ENCODE measurements at regions not wholly inside any gene's neighbourhood (a gene's known extent, or its start where the extent isn't known, plus 50 kb on each side); places are given as distances from the start of the nearest gene placed in this dataset.

GRCh38 chr6:110049696-110050439 lies 71.8 kb downstream of the GPR6 start:
- Histone ChIP-seq H3K36me3 (no peaks in the 10 kb centered on the region), H3K4me1 (peaks cover 3% of the 10 kb centered on the region), H3K4me3 (no peak overlapping the region), H3K27me3 (peaks cover 3% of the 10 kb centered on the region), H3K9me3 (no peaks in the 10 kb centered on the region), H3K27ac (no peak overlapping the region)
- 75% methylated on average over 10 of the region's 11 CpGs for WGBS
- no peak for DNase-seq (ENCODE audit: low spot score in 2 of 2)
- TF ChIP-seq EP300 (IDR thresholded peaks at IDR 0.05) (no peak), CTCF (IDR thresholded peaks at IDR 0.05) (no peak), POLR2A (IDR thresholded peaks at IDR 0.05) (no peak), POLR2AphosphoS5 (IDR thresholded peaks at IDR 0.05) (no peak)
